NCI-H460 (cell line): ENCODE measurements at regions not wholly inside any gene's neighbourhood (a gene's known extent, or its start where the extent isn't known, plus 50 kb on each side); places are given as distances from the start of the nearest gene placed in this dataset.

Experiments
- DNase-seq: peaks from one replicate; pipeline ENCODE4 v3.0.0-alpha.2; 2016; ENCODE audit warnings: low read depth; ENCODE audit errors: extremely low read depth

DNA sequence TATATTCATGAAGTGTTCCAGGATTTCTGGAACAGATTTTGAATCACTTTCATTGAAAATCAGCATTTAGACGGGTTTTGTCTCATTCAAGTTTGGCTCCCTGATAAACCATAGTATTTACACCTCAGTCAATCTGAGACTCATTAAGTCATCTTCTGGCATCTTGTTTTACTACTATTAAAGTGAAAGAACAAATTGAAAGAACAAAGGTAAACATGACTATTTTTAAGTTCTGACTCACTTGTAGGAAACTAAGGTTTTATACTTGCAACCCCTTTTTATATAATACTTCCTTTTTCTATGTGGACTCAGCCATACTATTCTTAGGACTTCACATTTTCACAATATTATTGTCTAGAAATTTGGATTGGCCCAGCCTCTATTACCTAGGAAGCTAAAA is 854.4 kb downstream of the SQOR start:
- DNase-seq, result no peak

DNA sequence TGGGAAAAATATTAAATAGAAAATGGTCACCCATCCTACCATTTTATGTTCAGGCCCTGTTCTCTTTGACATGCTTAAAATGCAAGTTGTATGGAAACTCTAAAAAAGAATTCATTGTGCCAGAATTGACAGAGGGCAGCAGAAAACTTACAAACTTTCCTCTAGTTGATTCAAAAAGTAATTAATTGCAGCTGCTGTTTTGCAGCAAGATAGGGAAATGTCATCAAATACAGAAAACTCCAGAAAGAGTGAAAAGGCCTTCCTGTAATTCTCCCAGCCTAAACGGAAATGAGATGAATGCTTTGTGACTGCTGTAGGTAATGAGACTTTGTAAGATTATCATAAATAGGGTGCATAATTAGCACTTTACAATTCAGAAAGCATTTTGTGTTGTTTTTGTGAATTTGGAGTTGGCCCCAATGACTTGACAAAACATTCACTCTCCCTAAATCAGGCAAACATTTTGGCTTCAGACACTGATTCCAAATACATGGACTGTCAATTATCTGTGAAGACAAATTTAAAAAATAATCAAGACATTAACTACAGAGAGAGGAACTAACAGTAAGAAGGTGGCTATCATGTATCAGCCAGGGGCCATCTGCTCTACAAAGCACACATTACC is 861.8 kb downstream of the SQOR start:
- no peak for DNase-seq

DNA sequence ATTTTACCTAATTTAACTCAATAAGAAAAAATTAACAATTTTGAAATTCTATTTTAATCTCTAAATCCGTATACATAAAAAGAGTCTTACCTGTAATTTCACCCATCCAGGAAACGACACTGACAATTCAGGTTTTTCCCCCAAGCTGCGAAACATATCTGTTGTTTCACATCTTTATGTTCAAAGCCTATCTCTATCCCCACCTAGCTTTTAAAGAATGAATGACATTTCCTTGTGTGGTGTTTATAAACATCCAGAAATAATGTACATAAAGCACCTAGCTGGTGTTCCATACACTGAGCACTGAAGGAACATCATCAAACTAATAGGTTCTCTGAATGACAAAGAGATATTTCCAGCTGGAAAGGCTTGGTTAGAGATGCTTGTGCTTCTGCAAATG is 867.8 kb downstream of the SQOR start:
- DNase-seq, result peak; percentile 0

DNA sequence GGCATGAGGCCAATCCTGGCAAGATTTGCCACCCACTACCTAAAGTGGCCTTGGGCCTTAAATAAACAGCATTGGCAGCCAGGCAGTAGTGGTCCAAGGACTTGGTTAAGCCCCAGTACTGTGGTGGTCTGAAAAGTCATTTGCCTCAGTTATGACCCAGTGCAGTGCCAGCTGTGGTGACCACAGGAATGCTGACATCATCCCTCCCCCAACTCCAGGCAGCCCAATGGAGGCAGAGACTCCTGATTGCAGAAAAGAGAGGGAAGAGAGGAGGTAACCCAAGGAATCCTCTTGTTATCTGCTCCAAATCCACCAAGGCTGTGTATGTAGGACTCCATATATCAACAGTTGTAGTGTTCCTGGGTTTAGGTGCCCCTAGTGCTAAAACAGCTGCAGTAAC is 883.6 kb downstream of the SQOR start:
- no peak for DNase-seq

DNA sequence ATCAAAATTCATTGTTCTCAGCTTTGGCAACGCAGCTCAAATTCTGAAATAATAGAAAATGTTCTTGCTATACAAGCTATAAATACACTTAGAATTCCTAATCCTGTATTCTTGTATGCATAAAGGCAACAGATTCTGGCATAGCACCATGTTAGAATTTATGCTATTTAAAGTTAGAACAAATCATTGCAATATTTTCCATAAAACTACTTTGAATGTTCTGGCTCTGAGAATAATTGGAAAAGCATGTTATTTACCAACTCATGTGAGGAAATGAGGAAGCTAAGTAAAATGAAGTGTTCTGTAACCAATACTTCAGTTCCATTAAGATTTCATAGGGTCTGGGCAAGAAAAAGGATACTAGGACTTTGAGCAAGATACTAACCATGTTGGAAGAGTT is 888.9 kb downstream of the SQOR start:
- DNase-seq, result no peak

DNA sequence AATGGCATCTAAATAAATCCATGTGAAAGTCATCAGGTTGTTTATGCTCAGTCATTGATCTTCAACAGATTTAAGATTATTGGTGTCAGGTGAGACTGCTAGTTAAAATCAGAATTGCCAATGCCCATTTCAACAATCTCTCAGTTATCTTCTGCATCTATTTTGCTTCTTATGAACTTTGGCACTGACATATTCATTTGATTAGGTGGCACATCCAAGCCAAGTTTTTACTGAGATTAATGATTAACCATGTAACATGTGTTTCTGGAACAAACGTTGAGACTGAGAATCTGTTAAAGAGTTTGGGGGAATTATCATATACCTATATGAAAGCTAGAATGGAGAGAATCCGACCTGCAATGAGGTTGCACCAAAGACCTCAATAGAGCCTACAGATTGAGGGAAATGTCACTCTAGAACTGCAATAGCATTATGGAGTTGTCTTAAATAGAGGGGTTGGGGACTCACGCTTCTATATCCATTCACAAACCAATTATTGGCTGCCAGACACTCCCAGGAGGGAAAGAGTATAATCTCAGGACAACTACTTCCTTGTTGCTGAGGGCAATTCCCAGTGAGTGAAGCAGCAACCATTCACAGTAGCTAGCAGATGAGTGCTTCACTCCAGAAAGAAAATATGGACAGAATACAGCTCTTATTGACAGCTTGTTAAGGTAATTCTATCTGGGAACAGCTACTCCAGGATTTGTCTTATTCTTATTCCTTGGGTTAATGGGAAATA is 891.3 kb downstream of the SQOR start:
- no peak for DNase-seq

DNA sequence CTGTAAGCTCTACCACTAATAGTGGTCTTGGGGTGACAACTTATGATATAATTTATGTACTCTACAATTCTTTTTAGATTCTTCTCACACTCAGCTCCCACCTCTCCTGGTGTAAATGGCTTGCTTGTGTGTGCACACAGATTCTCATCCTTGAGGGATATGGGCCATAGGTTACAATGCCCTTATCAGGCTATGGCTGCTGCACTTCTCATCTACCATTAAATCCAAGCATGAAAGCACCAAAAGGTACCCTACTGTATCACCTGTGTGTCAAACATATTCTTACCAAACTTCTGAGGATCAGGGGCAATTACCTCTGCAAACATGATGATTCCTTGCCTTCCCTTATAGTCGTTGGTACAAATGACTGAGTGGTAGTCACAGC is 891.9 kb downstream of the SQOR start:
- DNase-seq, result no peak

DNA sequence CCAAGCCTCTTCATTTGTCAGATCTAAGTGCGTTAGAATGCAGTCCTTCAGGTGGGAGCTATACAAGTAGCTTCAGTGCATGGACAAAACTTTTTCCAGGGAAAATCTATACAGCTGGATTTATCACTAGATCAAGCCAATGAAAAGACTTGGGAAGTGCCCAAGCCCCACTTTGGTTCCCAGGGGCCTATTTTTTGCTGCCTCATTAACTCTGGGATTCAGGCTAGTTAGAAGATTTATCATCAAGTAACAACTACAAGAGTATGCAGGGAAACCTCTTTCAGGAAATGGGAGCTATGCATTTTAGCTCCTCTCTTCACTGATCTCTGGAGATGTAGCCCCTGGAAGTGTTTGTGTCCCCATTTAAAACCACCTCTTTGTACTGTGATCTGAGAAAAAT is 908.8 kb downstream of the SQOR start:
- DNase-seq, result no peak

DNA sequence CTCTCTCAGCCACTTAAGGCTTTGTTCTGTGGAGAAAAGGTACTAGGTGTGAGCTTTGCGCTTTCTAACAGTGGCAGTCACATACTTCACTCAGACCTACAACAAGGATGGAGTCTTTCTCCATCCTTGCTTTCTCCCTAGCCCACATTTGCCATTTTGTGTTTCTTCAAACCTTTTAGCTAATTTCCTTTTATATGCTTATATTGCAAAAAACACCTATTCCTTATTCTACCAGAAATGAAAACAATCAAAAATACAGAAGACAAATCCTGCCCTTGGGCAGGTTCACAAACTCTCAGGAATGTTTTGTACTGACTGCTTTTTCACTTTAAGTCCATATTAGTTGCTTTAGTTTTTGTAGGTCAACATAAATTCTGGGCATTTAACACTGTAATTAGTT is 914.2 kb downstream of the SQOR start:
- no peak for DNase-seq

DNA sequence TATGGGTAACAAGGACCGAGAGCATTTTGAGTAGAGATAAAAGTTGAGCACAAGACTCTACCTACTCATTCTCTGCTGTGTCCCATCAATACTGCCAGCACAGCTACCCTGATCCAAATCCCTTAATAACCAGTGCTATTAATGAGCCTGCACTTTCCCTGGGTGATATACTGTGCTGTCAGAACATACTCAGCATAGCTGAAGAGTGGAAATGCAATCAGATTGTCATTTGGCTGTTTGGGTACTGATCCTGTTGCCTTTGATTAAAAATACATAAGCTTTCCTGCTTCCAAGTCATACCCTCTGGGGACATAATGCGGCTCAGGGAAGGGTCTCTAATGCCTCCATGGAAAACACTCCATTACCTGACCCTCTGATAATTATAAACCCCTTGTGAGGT is 917.5 kb downstream of the SQOR start:
- DNase-seq, result no peak

DNA sequence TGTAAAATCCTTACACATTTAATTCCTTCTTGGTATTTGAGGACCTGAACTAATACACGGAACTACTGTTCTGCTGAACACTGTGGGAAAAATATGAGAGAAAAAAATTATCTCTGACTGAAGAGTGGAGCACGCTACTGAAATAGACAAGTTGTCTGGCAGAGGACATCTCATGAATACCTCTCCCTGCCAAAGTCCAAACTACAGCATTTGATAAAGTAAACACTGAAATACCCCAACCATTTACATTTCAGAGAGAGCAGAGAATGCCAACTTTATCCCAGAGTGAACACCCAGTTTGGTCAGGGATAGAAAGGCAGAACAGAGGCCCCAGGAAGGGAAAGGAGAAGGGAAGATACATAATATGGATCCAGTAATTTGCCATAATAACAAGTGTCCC is 920.7 kb downstream of the SQOR start:
- DNase-seq, result no peak

DNA sequence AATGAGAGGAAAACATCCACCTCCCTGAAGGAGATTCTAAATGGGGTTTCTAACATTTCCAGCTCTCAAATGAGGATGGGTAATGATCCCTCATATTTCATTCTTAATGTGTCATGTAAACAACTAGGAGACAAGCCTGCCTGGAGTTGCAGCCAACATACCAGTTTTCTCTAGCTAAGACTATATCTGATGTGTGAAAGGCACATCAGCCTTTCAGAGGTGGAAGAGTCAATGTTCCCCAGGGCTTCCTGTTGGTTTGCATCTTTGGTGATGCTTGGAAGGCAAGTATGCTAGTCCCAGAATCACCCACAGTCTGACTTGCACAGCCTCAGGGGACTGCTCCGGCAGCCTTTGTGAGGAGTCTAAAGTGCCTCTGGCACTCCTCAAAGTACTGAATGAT is 921.2 kb downstream of the SQOR start:
- DNase-seq, result no peak

DNA sequence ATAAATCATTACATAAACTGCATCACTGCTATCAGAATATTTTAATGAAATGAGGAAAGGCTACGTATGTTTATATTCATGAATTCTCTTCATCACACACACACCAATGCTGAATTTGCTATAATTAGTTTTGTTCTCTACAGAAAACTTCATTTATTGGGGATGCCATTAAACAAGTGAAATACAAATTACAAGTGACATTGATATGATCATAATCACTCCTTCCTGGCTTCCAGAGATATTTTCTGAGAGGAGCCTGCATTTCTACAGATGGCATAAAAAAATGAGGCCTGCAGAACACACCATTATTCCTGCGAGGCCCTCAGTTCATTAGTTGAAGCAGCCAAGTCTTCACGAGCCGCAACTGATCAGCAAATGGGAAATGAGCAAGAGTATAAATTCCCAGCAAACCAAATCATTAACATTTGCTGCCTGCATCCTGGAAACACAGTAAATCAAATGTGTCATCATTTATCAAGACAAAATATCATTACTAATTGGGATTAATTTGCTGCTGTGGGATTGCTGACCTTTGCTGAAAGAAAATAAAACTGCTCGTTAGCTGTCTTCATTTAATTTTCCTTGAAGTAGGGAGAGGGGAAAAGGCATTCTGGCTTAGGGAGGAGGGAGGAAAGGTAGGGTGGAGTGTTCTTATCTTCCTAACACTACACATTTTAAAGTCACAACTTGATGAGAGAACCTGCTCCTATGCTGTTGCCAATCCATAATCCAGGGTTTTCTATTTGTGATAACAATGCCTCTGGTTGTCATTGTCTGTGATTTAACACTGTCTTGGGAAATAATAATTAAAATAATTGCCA is 921.9 kb downstream of the SQOR start:
- no peak for DNase-seq

DNA sequence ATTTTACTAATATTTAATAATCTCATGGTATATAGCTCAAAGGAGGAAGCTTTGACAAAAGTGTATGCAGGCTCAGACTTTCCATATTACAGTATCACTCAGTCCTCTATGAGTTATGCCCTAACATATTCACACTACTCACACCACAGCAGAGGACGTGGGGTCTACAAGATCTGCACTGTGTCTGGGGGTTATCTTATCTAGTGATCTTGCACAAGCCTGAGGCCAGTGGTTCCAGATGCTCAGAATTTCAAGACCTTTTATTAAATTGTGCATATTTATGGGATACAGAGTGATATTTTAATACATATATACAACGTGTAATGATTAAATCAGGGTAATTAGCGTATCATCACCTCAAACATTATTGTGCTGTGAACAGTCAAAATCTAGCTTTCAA is 933.1 kb downstream of the SQOR start:
- no peak for DNase-seq

DNA sequence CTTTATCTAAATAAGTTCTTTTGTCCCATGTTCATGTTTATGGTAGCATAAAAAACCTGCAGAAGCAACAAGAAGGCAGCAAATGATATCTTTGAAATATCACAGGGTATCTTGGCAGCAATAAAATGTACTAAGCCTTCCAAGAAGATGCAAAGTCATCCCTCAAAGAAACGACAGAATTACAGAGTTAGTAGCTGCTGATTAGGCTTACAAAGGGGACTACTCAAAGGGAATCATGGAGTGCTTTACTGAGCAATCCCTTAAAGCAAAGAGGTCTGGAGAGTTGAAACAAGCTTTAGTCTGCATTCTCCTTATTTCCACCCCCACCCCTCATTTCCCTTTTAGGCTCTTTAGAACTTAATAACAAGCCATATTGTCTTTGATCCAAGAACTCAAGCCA is 935.0 kb downstream of the SQOR start:
- no peak for DNase-seq

DNA sequence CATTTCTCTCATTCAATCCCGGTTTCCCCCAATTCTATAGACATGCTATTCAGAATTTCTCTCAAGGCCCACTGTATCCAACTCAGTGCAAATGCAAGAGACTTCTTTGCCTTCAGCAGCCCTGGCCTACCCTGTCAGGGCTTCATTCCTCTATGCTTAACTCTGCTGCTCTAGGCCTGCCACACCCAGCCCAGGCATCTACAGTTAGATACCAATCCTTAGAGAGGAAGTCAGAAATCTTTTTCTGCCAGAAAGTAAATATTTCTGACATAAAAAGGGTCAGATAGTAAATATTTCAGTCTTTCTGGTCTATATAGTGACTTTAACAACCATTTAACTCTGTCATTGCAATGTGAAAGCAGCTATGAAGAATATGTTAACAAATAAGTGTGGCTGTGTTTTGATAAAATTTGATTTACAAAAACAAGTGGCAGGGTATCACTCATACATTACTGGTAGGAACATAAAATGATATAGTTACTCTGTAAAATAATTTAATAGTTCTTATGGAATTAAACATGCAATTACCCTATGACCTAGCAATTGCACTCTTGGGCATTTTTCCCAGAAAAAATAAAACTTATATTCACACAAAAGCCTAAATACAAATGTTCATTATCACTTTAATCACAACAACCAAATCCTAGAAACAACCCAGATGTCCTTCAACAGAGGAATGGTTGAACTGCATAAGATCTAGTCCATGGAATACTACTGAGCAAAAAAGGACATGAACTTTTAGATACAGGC is 942.0 kb downstream of the SQOR start:
- DNase-seq, result no peak

DNA sequence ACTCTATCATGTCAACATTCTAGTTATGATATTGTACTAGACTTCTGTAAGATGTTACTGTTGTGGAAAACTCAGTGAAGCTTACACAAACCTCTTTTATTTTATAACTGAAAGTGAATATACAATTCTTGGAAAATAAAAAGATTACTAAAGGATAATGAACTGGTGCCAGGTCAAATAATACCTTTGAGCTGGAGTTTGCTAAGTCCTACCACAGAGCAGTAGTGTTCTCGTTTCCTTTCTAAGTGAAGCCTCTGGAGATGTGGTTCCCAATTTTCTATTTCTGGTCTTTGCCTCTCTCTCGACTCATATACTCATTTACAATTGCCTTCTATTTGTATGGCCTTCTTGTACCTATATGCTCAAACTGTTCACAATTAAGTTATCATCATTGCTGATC is 942.9 kb downstream of the SQOR start:
- DNase-seq, result no peak

DNA sequence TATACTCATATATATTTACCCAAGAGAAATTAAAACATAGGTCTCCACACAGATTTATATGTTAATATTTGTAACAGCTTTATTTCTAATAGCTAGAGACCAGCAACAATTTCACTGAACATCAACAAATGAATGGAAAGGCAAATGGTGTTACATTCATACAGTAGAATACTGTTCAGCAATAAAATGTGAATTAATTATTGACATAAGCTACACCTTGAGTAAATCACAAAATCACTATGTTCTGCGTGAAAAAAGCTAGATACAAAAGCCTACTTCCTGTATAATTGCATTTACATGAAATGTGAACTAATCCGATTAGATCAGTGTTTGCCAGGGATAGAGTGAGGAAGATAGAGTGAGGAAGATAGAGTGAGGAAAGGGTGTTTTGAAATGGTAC is 945.7 kb downstream of the SQOR start:
- no peak for DNase-seq

DNA sequence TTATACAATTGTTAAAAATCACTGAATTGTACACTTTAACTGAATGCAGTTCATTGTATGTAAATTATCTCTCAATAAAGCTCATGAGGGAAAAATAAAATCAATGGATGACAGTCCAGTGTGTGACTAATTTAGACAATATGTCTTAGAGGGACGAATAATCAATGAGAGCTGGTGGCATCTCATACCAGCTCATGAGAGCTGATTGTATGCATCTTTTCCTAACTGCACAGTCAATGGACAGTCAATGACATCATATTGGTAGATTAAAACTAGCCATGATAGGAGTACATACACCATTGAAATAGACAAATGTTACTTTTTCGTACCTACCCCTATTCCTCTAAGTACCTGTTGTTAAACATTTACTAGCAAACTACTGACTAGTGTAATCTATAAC is 946.1 kb downstream of the SQOR start:
- no peak for DNase-seq

DNA sequence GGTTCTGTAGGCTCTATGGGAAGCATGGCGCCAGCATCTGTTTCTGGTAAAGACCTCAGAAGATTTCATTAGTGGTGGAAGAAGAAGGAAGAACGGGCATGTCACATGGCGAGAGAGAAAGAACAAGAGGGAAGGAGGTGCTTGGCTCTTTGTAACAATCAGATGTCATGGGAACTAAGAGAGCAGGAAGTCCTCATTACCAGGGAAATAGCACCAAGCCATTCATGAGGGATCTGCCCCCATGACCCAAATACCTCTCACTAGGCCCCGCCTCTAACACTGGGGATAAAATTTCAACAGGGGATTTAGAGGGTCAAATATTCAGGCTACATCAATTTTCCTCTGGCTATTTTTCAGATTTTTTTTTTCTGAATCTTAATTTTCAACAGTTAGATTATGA is 954.3 kb downstream of the SQOR start:
- DNase-seq, result no peak

DNA sequence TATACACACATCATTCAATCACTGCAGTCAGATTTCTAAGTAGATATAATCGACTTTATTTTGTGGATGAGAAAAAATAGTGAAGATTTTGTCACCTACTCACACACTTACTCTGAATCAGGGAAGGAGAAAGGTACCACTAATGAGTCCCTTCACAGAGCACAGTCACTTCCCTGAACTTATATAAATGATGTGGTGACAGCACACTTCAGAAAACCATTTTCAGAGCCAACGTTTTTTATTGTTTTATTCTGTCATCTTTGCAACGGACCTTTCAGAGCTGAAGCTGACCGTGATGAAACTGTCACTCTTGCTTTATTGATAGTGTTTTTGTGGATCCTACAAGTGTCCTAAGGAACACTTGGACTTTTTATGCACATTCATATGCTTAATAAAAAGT is 956.6 kb downstream of the SQOR start:
- DNase-seq, result no peak
